Renal pelvis (tissue), 1 donor: ENCODE measurements at regions not wholly inside any gene's neighbourhood (a gene's known extent, or its start where the extent isn't known, plus 50 kb on each side); places are given as distances from the start of the nearest gene placed in this dataset.
A peak's percentile ranks its signal among the peaks of the same experiment; 100 is the strongest.

Source experiments
- DNase-seq: peaks from one replicate; pipeline ENCODE4 v3.0.0-alpha.2; 2013

DNA sequence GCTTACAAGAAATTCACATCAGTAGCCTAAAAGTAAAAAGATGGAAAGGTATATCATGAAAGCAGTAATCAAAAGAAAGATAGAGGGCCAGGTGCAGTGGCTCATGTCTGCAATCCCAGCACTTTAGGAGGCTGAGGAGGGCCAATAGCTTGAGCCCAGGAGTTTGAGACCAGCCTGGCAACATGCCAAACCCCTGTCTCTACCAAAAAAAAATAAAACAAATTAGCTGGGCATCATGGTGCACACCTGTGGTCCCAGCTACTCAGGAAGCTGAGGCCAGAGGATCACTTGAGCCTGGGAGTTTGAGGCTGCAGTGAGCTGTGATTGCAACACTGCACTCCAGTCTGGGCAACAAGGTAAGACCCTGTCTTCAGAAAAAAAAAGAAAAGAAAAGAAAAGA lies 55.5 kb downstream of the GSPT2 start:
- DNase-seq: no peak

DNA sequence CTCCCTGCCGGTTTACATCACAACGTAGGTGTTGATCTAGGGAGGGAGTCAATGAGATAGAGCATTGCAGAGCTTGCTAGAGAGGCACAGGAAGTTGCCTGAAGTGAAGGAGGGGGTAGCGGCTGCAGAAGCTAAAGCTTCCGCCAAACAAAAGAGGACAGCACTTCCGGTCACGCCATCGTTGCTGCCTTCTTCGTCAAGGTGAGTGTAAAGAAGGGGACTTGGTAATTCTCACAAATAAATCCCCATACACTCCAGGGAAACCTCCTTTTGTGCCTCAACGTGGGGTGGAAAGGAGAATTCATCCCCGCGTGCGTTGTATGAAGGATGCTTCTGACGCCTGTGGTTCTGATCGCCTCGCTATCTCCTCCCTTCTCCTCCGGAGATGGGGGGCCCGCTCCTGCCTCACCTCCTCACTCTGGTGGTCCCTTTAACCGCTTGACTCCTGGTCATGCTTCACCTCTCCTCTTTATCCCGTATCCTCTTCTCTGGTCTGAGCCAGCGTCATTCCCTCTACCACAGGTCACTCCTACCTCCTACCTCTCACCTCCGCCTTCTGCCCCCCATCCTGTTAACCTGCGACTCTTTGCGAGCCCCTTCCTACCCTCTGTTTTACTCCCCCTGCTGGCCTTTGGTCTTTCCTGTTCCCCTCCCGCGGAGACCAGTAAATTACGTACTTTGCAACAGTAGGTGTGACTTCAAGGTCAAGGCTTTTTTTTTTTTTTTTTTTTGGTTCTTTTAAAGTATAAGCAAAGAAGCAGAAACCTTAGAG lies 59.9 kb downstream of the GSPT2 start:
- DNase-seq: peak; percentile 48

DNA sequence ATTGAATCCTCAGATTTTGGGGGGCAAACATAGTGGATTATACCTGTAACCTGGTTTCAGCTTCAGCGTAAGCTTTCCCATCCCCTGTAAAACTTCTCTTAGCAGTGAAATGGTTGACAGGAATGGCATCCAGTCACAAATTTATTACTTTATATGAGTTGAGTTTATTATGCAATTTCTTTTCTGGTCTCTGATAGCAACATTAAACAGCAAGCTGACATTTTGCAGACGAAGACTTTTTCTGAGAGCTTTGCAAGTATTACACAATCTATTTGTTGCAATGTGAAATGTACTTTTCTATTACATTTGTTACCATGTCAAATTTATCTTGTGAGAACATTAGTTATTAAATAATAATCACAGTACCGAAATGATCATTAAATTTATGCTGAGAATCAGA lies 60.6 kb downstream of the GSPT2 start:
- no peak for DNase-seq

DNA sequence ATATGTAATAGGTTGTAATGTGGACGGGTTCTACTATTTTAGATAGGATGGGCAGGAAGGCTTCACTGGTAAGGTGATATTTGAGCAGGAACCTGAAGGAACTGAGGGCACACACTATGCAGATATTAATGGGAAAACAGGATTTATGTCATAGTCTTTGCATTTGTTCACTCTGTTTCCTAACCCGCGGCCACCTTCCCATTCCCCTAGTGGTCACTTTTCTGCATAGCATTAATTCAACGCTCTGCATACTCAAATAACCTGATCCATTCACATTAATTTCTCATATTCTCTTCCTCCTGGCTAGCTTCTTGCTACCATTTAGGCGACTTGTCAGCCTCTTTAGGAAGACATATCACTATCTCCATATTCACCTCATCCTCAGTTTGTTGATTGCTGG lies 61.5 kb downstream of the GSPT2 start:
- DNase-seq: no peak

DNA sequence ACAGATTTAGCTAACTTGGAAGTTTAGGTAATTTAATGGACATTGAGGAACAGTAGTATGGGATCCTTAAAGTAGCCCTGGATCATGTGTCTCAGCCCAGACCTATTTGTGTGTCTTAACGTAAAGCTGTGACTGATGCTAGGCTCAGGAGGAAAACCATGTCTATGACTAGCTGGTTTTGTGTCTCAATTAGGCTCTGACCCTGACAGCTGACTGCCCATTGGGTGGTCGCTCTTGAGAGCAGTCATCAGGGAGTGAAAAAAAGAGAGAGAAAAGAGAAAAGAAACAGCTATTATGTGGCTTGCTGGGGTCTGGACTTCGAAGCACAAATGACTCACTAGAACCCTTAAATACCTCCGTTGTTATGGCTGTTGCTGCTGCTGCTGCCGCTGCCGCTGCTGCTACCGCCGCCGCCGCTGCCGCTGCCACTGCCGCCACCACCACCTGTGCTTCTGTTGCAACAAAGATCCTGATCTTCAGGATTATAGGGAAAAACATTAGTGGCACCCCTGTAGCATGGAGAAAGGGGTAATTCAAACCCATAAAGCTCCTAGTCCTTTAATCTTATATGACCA lies 70.7 kb downstream of the GSPT2 start:
- DNase-seq: no peak

DNA sequence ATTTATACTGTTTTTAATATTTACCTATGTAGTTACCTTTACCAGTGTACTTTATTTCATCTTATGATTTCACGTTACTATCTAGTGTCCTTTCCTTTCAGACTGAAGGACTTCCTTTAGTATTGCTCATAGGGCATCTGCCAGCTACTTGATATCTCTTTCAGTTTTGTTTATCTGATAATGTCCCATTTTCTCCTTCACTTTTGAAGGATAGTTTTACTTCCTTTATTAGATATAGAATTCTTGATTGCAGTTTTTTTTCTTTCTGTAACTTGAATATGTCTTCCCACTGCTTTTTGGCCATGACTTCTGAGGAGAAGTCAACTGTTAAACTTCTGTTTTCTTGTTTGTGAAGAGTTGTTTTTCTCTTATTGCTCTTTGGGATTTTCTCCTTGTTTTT lies 69.4 kb upstream of the MAGED1 start:
- DNase-seq: no peak

DNA sequence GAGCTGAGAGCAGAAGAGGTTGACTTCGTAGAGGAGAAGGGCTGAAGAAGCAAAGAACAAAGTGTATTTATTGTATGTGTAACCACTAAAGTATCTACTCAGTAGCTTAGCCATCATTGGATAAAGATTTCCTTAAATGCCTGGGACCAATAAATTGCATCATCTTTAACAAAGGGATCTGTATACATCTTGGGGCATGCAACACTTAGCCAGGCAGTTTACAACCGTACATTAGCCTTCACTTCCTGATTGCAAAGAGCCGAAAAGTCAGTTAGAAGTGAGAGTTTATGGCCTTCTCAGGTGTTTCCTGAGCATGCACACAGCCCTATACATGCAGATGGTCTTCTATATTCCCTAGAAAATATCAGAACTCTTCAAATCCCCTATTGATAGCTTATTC lies 68.0 kb upstream of the MAGED1 start:
- no peak for DNase-seq

DNA sequence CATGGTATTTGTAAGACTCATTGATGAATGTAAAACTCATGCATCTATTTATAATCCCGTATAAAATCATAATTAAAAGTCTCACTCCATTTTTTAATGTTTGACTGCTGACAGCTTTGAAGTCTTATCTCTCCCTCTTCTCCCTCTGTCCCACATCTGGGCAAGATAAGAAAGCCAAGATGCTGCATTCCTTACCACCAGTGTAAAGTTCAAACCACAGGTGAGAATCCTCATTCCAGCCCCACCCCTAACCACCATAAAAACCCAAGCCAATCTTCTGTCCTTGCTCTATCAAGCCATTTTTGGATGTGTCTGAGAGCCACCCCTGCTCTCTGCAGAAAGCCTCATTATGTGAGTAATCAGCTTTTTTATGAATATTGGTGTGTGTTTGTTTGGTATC lies 59.3 kb upstream of the MAGED1 start:
- DNase-seq: no peak

DNA sequence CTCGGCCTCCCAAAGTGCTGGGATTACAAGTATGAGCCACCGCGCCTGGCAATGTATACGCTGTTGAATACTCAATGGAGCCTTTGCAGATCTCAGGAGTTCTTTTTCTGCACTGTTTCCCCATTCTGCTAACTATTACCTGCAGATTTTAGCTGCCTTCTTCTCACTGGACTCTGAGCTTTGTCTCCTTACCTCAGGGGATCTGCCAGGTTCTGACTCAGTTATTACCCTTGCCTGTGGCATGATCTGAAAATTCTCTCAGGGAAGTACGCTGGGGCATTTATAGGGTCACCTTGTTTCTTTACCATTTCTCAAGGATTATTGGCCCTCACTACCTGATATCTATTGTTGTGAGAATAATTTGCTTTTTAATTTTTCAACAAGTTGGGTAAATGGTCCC lies 56.6 kb upstream of the MAGED1 start:
- DNase-seq: no peak

DNA sequence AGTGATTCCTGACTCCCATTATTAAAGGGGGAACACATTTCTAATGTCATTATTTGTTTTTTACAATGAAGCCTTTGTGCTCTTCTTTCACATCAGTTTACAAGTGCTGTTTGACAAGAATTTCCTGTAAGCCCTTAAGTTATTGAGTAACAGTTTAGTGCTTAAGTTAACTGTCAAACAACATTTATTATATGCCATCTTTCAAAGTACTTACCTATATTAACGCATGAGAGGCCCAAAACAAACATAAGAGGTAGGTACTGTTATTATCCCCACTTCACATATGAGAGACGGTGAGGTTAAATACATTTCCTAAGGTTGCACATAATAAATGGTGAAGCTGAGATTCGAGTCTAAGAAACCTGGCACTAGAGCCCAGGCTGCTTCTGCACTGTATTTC lies 56.0 kb upstream of the MAGED1 start:
- DNase-seq: no peak

DNA sequence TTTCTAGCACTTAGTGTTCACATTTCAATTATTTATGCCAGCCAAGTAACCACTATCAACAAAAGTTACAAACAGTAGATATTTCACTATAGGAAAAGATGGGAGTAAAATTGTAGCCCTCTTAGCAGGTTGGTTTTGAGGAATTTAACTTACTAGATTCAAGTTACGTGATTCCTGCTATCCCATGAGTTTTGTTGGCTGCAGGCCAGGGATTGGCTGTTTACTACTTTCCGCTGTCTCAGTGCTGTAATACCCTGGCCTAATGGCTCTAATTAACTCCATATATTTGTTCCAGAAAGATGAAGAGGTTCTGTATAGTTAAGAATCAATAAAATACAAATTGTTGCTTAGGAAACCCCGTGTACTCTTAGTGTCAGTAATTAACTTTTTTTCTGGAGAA lies 55.5 kb upstream of the MAGED1 start:
- DNase-seq: peak; percentile 36
